H1 (cell line): ENCODE measurements at regions not wholly inside any gene's neighbourhood (a gene's known extent, or its start where the extent isn't known, plus 50 kb on each side); places are given as distances from the start of the nearest gene placed in this dataset.

Experiments used
- CBX5 ChIP-seq: fragments of 300-800, 300-1000 bp; sonication (generic); IDR thresholded peaks from 2 replicates; pipeline ENCODE4 v1.7.1; 2016; ENCODE audit warnings: antibody characterized with exemption, low read length, low read depth
- CHD1 ChIP-seq: IDR thresholded peaks from 2 replicates; pipeline ENCODE4 v1.6.1; 2012; ENCODE audit warnings: low read depth, low read length, improper control_type of control experiment
- EP300 ChIP-seq, 2 experiments: IDR thresholded peaks; 1 replicate in 1 of 2; 2 replicates in 1 of 2; pipeline ENCODE4 v1.6.1; 2011 to 2012; ENCODE audit warnings: low read depth in 2 of 2, low read length in 2 of 2, mild to moderate bottlenecking in 2 of 2, borderline replicate concordance in 1 of 2, inconsistent platforms in 1 of 2, moderate library complexity in 1 of 2
- JUND ChIP-seq: IDR thresholded peaks from 2 replicates; pipeline ENCODE4 v1.6.1; 2011; ENCODE audit warnings: mild to moderate bottlenecking, improper control_type of control experiment, low read length
- POLR2A ChIP-seq, 2 experiments: IDR thresholded peaks; 1 replicate in 1 of 2; 2 replicates in 1 of 2; pipeline ENCODE4 v1.6.1; 2011; ENCODE audit warnings: low read depth in 2 of 2, low read length in 2 of 2, mild to moderate bottlenecking in 2 of 2; ENCODE audit errors: control extremely low read depth in 1 of 2
- POLR2AphosphoS5 ChIP-seq: IDR thresholded peaks from 2 replicates; pipeline ENCODE4 v1.6.1; 2011; ENCODE audit warnings: low read depth, low read length
- RFX5 ChIP-seq: IDR thresholded peaks from 2 replicates; pipeline ENCODE4 v1.6.1; 2011; ENCODE audit warnings: low read depth, low read length, improper control_type of control experiment, borderline replicate concordance
- RNF2 ChIP-seq: fragments of 200-900, 300-1000 bp; sonication (generic); IDR thresholded peaks from 2 replicates; pipeline ENCODE4 v1.7.1; 2016; ENCODE audit warnings: borderline replicate concordance, low read depth, mild to moderate bottlenecking, antibody characterized with exemption, low read length; ENCODE audit not compliant: poor library complexity, severe bottlenecking; ENCODE audit errors: missing control alignments
- SIN3A ChIP-seq, 2 experiments: IDR thresholded peaks in 1 of 2; conservative IDR thresholded peaks in 1 of 2; 2 replicates each; pipeline ENCODE4 v1.6.1; 2011 to 2012; ENCODE audit warnings: low read length in 2 of 2, improper control_type of control experiment in 1 of 2, low read depth in 1 of 2, mild to moderate bottlenecking in 1 of 2
- SP1 ChIP-seq: IDR thresholded peaks from 2 replicates; pipeline ENCODE4 v1.6.1; 2011; ENCODE audit warnings: low read depth, low read length
- YY1 ChIP-seq: IDR thresholded peaks from 2 replicates; pipeline ENCODE4 v1.6.1; 2011; ENCODE audit warnings: low read depth, mild to moderate bottlenecking, low read length
- TF ChIP-seq, protein P1 (sequence below), 3 experiments: IDR thresholded peaks; 1 replicate in 2 of 3; 2 replicates in 1 of 3; pipeline versions ENCODE4 v1.5.1 to v1.6.1; 2011; ENCODE audit warnings: low read length in 3 of 3, mild to moderate bottlenecking in 3 of 3, inconsistent platforms in 2 of 3, low read depth in 1 of 3, moderate library complexity in 1 of 3; ENCODE audit not compliant: insufficient read depth in 1 of 3; ENCODE audit errors: control extremely low read depth in 1 of 3

DNA sequence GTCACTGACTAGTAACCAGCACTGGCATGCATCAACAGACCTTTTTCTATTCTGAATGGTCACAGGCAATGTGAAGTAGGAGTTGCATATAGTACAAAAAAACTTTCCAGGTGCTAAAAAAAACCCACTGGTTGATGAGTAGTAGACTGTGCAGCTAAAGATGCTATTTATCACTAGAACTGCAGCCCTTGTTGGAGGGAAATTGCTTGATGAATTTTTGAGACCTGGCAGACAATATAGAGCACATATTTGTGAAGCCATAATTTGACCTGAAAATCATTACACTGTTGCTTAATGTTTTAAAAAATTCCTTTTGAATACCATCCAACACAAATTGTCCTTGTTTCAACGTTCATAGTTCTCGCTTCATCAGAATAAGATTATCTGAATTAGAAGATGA, 441.0 kb downstream of the KLF12 start:
- TF ChIP-seq CBX5 (no peak), POLR2AphosphoS5 (no peak), CHD1 (no peak), SIN3A (conservative IDR thresholded peaks at IDR 0.05 in 1 of 2, IDR thresholded peaks at IDR 0.05 in 1 of 2; ENCODE audit: low read depth in 1 of 2, low read length in 2 of 2) (no peak), EP300 (IDR thresholded peaks at IDR 0.05; ENCODE audit: borderline replicate concordance in 1 of 2, low read depth in 2 of 2, low read length in 2 of 2) (no peak), RFX5 (no peak), YY1 (no peak), POLR2A (IDR thresholded peaks at IDR 0.05; ENCODE audit: control extremely low read depth in 1 of 2, low read depth in 2 of 2, low read length in 2 of 2) (no peak), RNF2 (no peak), JUND (no peak), SP1 (no peak)
- TF ChIP-seq, protein P1, sequence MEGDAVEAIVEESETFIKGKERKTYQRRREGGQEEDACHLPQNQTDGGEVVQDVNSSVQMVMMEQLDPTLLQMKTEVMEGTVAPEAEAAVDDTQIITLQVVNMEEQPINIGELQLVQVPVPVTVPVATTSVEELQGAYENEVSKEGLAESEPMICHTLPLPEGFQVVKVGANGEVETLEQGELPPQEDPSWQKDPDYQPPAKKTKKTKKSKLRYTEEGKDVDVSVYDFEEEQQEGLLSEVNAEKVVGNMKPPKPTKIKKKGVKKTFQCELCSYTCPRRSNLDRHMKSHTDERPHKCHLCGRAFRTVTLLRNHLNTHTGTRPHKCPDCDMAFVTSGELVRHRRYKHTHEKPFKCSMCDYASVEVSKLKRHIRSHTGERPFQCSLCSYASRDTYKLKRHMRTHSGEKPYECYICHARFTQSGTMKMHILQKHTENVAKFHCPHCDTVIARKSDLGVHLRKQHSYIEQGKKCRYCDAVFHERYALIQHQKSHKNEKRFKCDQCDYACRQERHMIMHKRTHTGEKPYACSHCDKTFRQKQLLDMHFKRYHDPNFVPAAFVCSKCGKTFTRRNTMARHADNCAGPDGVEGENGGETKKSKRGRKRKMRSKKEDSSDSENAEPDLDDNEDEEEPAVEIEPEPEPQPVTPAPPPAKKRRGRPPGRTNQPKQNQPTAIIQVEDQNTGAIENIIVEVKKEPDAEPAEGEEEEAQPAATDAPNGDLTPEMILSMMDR (IDR thresholded peaks at IDR 0.05; ENCODE audit: control extremely low read depth in 1 of 3, insufficient read depth in 1 of 3, low read depth in 1 of 3, low read length in 3 of 3) = no peak
